A549 (cell line): ENCODE measurements at regions not wholly inside any gene's neighbourhood (a gene's known extent, or its start where the extent isn't known, plus 50 kb on each side); places are given as distances from the start of the nearest gene placed in this dataset.
"Not testable (repeated sequence)": the region's sequence is repeated elsewhere in the genome, so short reads cannot be mapped to it uniquely, and the experiment has no call there.

ENCODE experiments used
- CTCF ChIP-seq: fragments of >200 bp; sonication (Bioruptor Twin); formaldehyde crosslinking; IDR thresholded peaks from 3 replicates; pipeline ENCODE4 v1.5.1; 2016
- JUN ChIP-seq, 2 experiments: fragments of >200 bp; sonication (Bioruptor Twin); formaldehyde crosslinking; IDR thresholded peaks; 2 replicates in 1 of 2; 3 replicates in 1 of 2; pipeline ENCODE4 v1.6.1; 2016 to 2017
- KDM5A ChIP-seq: fragments of 200-600 bp; sonication (generic); IDR thresholded peaks from 2 replicates; pipeline ENCODE4 v1.6.1; 2016; ENCODE audit warnings: antibody characterized with exemption, mild to moderate bottlenecking
- POLR2A ChIP-seq: IDR thresholded peaks from 2 replicates; pipeline ENCODE4 v1.6.1; 2012; ENCODE audit warnings: mild to moderate bottlenecking, low read length
- POLR2AphosphoS2 ChIP-seq: conservative IDR thresholded peaks from 2 replicates; pipeline ENCODE4 v1.6.1; 2012; ENCODE audit warnings: low read length, improper control_type of control experiment, inconsistent platforms
- RAD21 ChIP-seq, 2 experiments: fragments of >200 bp in 1 of 2; sonication (Bioruptor Twin) in 1 of 2; formaldehyde crosslinking in 1 of 2; IDR thresholded peaks in 1 of 2; conservative IDR thresholded peaks in 1 of 2; 2 replicates in 1 of 2; 3 replicates in 1 of 2; pipeline ENCODE4 v1.6.1; 2012 to 2018; ENCODE audit warnings: inconsistent platforms in 1 of 2
- RCOR1 ChIP-seq: fragments of 150-350 bp; IDR thresholded peaks from 2 replicates; pipeline ENCODE4 v1.6.1; 2014; ENCODE audit warnings: antibody characterized with exemption, low read length, low read depth

- TF ChIP-seq POLR2AphosphoS2; KDM5A; JUN (IDR thresholded peaks at IDR 0.05); RCOR1; CTCF; RAD21 (conservative IDR thresholded peaks at IDR 0.05 in 1 of 2, IDR thresholded peaks at IDR 0.05 in 1 of 2); POLR2A: not testable (repeated sequence)
Measured at GRCh38 chr1:120966018-120966417, 76.4 kb downstream of the PPIAL4A start.
